Neural cell (in vitro differentiated cells): ENCODE measurements at regions not wholly inside any gene's neighbourhood (a gene's known extent, or its start where the extent isn't known, plus 50 kb on each side); places are given as distances from the start of the nearest gene placed in this dataset.

ENCODE experiments used
- H2AFZ ChIP-seq: fragments of 200-600, 300-800 bp; sonication (generic), shearing (Covaris generic); 2 replicates; pipeline ENCODE4 v1.6.0; 2014; ENCODE audit warnings: low read depth, mild to moderate bottlenecking, antibody characterized with exemption, low read length, moderate library complexity
- H3F3A ChIP-seq: fragments of 200-600 bp; shearing (Covaris generic); 2 replicates; pipeline ENCODE4 v1.6.1; 2016; ENCODE audit warnings: mild to moderate bottlenecking, moderate library complexity, mixed read lengths, antibody characterized with exemption, low read length; ENCODE audit not compliant: insufficient read depth, poor library complexity, severe bottlenecking
- H3K27ac ChIP-seq: fragments of 200-600, 300-800 bp; sonication (generic), shearing (Covaris generic); 2 replicates; pipeline ENCODE4 v1.5.1; 2014; ENCODE audit warnings: mild to moderate bottlenecking, low read length, moderate library complexity
- H3K27me3 ChIP-seq: fragments of 300-800, 200-600 bp; sonication (generic), shearing (Covaris generic); 2 replicates; pipeline ENCODE4 v1.6.0; 2014; ENCODE audit warnings: mild to moderate bottlenecking, low read depth, low read length, moderate library complexity; ENCODE audit not compliant: insufficient read depth
- H3K36me3 ChIP-seq: fragments of 300-800, 200-600 bp; sonication (generic), shearing (Covaris generic); 2 replicates; pipeline ENCODE4 v1.5.1; 2014; ENCODE audit warnings: mild to moderate bottlenecking, antibody characterized with exemption, low read length, moderate library complexity; ENCODE audit not compliant: insufficient read depth
- H3K4me2 ChIP-seq: fragments of 300-800, 200-600 bp; sonication (generic), shearing (Covaris generic); 2 replicates; pipeline ENCODE4 v1.6.0; 2014; ENCODE audit warnings: mild to moderate bottlenecking, low read length
- H3K4me3 ChIP-seq: fragments of 300-800, 200-600 bp; sonication (generic), shearing (Covaris generic); 2 replicates; pipeline ENCODE4 v1.5.1; 2014; ENCODE audit warnings: mild to moderate bottlenecking, low read length, moderate library complexity
- H3K79me2 ChIP-seq: fragments of 200-600 bp; shearing (Covaris generic); replicated peaks from 2 replicates; pipeline ENCODE4 v1.6.0; 2014; ENCODE audit warnings: mild to moderate bottlenecking, low read length, moderate library complexity; ENCODE audit not compliant: insufficient read depth
- H3K9ac ChIP-seq: fragments of 300-800, 200-600 bp; sonication (generic), shearing (Covaris generic); 2 replicates; pipeline ENCODE4 v1.6.1; 2016; ENCODE audit warnings: mild to moderate bottlenecking, low read length, mixed read lengths
- H3K9me2 ChIP-seq: fragments of 200-600 bp; shearing (Covaris generic); 2 replicates; pipeline ENCODE4 v1.6.1; 2016; ENCODE audit warnings: mild to moderate bottlenecking, low read length, mixed read lengths; ENCODE audit not compliant: insufficient read depth
- H3K9me3 ChIP-seq: fragments of 200-600, 300-800 bp; sonication (generic), shearing (Covaris generic); 2 replicates; pipeline ENCODE4 v1.6.1; 2016; ENCODE audit warnings: mild to moderate bottlenecking, mixed run types, low read length, moderate library complexity, mixed read lengths
- H4K20me1 ChIP-seq: fragments of 200-600 bp; shearing (Covaris generic); 2 replicates; pipeline ENCODE4 v1.6.1; 2016; ENCODE audit warnings: mild to moderate bottlenecking, mixed run types; ENCODE audit not compliant: insufficient read depth
- EP300 ChIP-seq: fragments of 450-650 bp; conservative IDR thresholded peaks from 2 replicates; pipeline ENCODE4 v1.6.1; 2014; ENCODE audit warnings: antibody characterized with exemption, mild to moderate bottlenecking, moderate library complexity; ENCODE audit not compliant: poor library complexity, severe bottlenecking
- EZH2 ChIP-seq: fragments of 200-600, 300-800 bp; shearing (Covaris generic), sonication (generic); IDR thresholded peaks from 2 replicates; pipeline ENCODE4 v1.6.1; 2014; ENCODE audit warnings: antibody characterized with exemption, low read length, borderline replicate concordance, mild to moderate bottlenecking; ENCODE audit not compliant: insufficient read depth, poor library complexity, severe bottlenecking
- MXI1 ChIP-seq: fragments of 450-650 bp; conservative IDR thresholded peaks from 2 replicates; pipeline ENCODE4 v1.6.1; 2014; ENCODE audit warnings: antibody characterized with exemption, mild to moderate bottlenecking; ENCODE audit not compliant: poor library complexity, severe bottlenecking
- POLR2AphosphoS5 ChIP-seq: IDR thresholded peaks from 2 replicates; pipeline ENCODE4 v1.6.1; 2012
- RAD21 ChIP-seq: fragments of 450-650 bp; conservative IDR thresholded peaks from 2 replicates; pipeline ENCODE4 v1.6.1; 2014; ENCODE audit warnings: antibody characterized with exemption, mild to moderate bottlenecking, moderate library complexity
- SMC3 ChIP-seq: fragments of 450-650 bp; conservative IDR thresholded peaks from 2 replicates; pipeline ENCODE4 v1.6.1; 2014; ENCODE audit warnings: antibody characterized with exemption, mild to moderate bottlenecking, moderate library complexity; ENCODE audit not compliant: poor library complexity
- TAF1 ChIP-seq: IDR thresholded peaks from 2 replicates; pipeline ENCODE4 v1.6.1; 2012; ENCODE audit warnings: low read depth
- TF ChIP-seq, protein P1 (sequence below): fragments of 450-650 bp; IDR thresholded peaks from 2 replicates; pipeline ENCODE4 v1.5.1; 2014; ENCODE audit warnings: antibody characterized with exemption, mild to moderate bottlenecking, moderate library complexity; ENCODE audit not compliant: poor library complexity, severe bottlenecking
- TF ChIP-seq, protein P2 (sequence below): IDR thresholded peaks from 2 replicates; pipeline ENCODE4 v1.6.1; 2012; ENCODE audit warnings: borderline replicate concordance

GRCh38 chr4:175330236-175330635 is 412.1 kb downstream of the ADAM29 start:
- Histone ChIP-seq H3K27ac (no peak overlapping the region), H3K9ac (no peak overlapping the region), H3K4me2 (no peak overlapping the region), H4K20me1 (no peaks in the 10 kb centered on the region), H3K9me2 (no peaks in the 10 kb centered on the region), H3K79me2 (no peaks in the 10 kb centered on the region), H3K4me3 (no peak overlapping the region), H3K27me3 (no peaks in the 10 kb centered on the region), H2AFZ (no peak overlapping the region), H3K36me3 (no peaks in the 10 kb centered on the region), H3F3A (no peaks in the 10 kb centered on the region), H3K9me3 (no peaks in the 10 kb centered on the region)
- TF ChIP-seq MXI1 (no peak), EP300 (no peak), RAD21 (no peak), EZH2 (no peak), TAF1 (no peak), SMC3 (no peak), POLR2AphosphoS5 (no peak)
- TF ChIP-seq, protein P1, sequence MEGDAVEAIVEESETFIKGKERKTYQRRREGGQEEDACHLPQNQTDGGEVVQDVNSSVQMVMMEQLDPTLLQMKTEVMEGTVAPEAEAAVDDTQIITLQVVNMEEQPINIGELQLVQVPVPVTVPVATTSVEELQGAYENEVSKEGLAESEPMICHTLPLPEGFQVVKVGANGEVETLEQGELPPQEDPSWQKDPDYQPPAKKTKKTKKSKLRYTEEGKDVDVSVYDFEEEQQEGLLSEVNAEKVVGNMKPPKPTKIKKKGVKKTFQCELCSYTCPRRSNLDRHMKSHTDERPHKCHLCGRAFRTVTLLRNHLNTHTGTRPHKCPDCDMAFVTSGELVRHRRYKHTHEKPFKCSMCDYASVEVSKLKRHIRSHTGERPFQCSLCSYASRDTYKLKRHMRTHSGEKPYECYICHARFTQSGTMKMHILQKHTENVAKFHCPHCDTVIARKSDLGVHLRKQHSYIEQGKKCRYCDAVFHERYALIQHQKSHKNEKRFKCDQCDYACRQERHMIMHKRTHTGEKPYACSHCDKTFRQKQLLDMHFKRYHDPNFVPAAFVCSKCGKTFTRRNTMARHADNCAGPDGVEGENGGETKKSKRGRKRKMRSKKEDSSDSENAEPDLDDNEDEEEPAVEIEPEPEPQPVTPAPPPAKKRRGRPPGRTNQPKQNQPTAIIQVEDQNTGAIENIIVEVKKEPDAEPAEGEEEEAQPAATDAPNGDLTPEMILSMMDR = no peak
- TF ChIP-seq, protein P2, sequence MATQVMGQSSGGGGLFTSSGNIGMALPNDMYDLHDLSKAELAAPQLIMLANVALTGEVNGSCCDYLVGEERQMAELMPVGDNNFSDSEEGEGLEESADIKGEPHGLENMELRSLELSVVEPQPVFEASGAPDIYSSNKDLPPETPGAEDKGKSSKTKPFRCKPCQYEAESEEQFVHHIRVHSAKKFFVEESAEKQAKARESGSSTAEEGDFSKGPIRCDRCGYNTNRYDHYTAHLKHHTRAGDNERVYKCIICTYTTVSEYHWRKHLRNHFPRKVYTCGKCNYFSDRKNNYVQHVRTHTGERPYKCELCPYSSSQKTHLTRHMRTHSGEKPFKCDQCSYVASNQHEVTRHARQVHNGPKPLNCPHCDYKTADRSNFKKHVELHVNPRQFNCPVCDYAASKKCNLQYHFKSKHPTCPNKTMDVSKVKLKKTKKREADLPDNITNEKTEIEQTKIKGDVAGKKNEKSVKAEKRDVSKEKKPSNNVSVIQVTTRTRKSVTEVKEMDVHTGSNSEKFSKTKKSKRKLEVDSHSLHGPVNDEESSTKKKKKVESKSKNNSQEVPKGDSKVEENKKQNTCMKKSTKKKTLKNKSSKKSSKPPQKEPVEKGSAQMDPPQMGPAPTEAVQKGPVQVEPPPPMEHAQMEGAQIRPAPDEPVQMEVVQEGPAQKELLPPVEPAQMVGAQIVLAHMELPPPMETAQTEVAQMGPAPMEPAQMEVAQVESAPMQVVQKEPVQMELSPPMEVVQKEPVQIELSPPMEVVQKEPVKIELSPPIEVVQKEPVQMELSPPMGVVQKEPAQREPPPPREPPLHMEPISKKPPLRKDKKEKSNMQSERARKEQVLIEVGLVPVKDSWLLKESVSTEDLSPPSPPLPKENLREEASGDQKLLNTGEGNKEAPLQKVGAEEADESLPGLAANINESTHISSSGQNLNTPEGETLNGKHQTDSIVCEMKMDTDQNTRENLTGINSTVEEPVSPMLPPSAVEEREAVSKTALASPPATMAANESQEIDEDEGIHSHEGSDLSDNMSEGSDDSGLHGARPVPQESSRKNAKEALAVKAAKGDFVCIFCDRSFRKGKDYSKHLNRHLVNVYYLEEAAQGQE = no peak

GRCh38 chr4:175330652-175331051 is 412.5 kb downstream of the ADAM29 start:
- Histone ChIP-seq H3F3A (no peaks in the 10 kb centered on the region), H3K4me2 (no peak overlapping the region), H3K9me3 (no peaks in the 10 kb centered on the region), H2AFZ (no peak overlapping the region), H3K36me3 (no peaks in the 10 kb centered on the region), H3K4me3 (no peak overlapping the region), H3K27ac (no peak overlapping the region), H3K9me2 (no peaks in the 10 kb centered on the region), H3K9ac (no peak overlapping the region), H4K20me1 (no peaks in the 10 kb centered on the region), H3K79me2 (no peaks in the 10 kb centered on the region), H3K27me3 (no peaks in the 10 kb centered on the region)
- no peak for TF ChIP-seq RAD21
- TF ChIP-seq MXI1 = no peak
- TF ChIP-seq, protein P2 = no peak
- TF ChIP-seq, protein P1 = no peak
- TF ChIP-seq EP300 = no peak
- TF ChIP-seq SMC3 = no peak
- no peak for TF ChIP-seq TAF1
- TF ChIP-seq POLR2AphosphoS5 = no peak
- no peak for TF ChIP-seq EZH2
